SHP77 treated with DMSO at 0.1 percent for 48 hours (cell line): ENCODE measurements at regions not wholly inside any gene's neighbourhood (a gene's known extent, or its start where the extent isn't known, plus 50 kb on each side); places are given as distances from the start of the nearest gene placed in this dataset.
A peak's percentile ranks its signal among the peaks of the same experiment; 100 is the strongest.
"Not testable (repeated sequence)": the region's sequence is repeated elsewhere in the genome, so short reads cannot be mapped to it uniquely, and the experiment has no call there.

Experiments used
- DNase-seq: peaks from one replicate; lab custom pipeline; 2025; lab: John Stamatoyannopoulos, UW

GRCh38 chr17:77548967-77549366 lies 408.2 kb downstream of the SEC14L1 start:
- DNase-seq = no peak

DNA sequence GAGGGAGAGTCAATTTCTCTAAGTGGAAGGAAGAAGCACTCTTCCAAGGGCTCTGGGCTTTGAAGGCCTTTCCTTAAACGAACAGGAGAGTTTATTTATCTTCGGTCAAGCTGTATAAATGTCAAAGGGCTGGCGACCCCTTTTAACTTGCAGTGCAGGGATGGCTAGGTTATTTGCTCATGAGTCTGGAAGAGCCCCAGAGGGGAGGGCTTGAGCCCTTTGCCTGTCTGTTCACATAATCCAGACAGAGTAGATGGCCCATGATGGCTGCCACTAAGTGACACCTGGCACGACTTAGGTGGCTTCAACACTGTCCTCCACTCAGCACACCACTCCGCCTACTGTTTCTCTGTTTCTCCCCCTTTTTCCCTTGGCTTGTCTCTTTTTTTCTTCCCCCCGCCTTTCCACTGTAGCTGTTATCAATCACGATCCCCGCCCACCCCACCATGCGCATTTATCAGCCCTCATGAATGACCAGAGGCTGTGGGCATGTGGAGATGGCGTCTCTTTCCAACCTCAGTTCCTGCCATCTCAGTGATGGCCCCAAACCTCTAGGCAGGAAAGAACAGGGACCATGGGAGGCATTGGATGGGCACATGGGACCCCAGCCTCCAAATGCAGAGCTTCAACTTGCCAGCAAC lies 408.7 kb upstream of the TNRC6C start:
- DNase-seq = no peak

DNA sequence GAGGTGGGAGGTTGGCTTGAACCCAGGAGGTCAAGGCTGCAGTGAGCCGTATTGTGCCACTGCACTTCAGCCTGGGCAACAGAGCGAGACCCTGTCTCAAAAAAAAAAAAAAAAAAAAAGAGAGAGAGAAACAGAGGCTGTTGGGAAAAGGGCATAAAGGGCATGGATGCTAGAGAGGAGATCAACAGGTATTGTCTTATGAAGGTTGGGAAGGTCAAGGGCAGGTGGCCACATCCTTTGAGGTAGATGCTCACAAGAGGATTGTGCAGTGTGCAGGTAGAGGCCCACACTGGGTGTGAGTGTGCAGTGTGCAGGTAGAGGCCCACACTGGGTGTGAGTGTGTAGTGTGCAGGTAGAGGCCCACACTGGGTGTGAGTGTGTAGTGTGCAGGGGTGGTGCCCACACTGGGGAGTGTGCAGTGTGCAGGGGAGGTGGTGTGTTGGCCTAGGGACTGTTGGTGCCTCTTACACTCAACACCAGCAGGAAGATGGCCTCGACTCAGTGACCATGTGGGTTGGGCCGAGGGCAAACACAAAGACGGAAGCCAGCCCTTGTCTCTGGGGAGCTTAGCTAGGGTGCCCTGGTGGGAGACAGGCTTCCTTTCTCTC lies 404.9 kb upstream of the TNRC6C start:
- DNase-seq = no peak

DNA sequence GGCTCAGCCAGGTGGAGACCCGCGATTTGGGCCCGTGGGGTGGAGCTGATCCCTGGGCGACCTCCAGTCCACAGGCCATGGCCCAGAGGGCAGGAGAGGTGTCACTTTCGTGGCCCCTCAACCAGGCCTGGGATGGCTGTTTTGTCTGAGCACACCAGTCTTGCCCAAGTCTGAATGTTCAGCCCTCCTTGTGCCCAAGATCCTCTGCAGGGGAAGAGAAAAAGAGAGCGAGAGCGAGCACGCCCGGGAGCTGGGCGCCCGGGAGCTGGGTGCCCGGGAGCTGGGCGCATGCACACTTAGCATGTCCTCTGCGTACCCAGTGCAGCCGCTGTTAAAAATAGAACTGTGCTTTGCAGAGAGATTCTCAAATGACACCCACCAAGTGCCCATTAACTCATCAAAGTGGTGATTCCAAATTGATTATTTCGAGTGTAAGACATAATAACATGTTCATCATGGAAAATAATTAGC lies 403.3 kb upstream of the TNRC6C start:
- DNase-seq = no peak

DNA sequence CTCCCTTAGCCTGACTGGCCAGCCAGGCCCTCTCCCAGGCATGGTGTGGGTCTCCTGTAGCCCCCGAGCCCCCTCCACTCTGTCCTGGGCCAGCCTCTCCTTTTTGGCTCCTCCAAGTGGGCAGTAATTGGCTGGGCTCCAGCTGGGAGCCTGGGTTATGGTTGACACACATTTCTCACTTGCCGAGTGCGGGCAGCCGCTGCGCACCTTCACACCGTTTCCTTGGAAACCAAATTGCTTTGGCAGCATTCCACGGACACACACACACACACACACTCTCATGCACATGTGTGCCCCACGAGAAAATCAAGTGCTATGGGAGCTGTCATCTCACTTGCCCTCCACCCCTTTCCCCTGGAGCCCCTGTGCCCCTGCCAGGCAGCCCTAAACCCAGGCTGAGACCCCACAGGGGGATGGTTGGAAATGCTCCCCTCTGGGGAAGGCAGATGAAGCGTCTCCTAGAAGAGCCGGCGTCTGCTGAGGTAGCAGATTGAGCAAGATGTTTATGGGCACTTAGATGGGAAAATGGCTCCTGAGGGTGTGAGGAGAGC lies 402.7 kb upstream of the TNRC6C start:
- DNase-seq = peak; percentile 41

DNA sequence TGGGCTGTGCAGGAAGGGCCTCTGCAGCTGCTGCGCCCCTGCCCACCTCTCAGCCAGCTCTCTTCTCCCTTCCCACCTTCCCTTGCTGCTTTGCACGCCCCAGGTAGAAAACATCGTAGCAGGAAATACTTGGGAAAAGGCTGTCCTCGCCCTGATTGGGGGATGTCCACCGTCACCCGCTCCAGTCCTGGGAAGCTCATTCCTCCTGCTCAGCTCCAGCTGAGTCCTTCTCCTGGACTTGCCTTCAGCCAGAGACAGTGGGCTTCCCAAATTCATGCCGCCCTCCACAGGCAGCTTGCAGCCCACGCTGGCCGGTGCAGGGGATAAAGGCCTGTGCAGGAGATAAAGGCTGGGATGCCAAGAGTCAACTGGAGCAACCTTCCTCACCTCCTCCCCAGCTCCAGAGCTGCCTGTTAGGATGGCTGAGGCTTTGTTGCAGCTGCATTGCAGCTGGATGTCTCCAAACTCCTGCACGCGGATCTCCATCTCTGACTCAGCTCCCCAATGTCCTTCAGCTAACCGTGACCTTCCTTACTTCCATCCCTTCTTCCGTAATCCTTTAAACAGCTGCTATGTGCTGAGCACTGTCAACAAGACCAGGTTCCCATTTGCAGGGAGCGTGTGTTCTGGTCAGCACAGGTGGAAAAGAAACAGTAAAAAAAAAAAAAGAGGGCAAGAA lies 402.0 kb upstream of the TNRC6C start:
- no peak for DNase-seq

- no peak for DNase-seq
Measured at GRCh38 chr17:77558846-77559626, 399.5 kb upstream of the TNRC6C start.

GRCh38 chr17:77560381-77560780 lies 398.1 kb upstream of the TNRC6C start:
- DNase-seq = no peak

GRCh38 chr17:77560841-77561240 lies 397.7 kb upstream of the TNRC6C start:
- no peak for DNase-seq

DNA sequence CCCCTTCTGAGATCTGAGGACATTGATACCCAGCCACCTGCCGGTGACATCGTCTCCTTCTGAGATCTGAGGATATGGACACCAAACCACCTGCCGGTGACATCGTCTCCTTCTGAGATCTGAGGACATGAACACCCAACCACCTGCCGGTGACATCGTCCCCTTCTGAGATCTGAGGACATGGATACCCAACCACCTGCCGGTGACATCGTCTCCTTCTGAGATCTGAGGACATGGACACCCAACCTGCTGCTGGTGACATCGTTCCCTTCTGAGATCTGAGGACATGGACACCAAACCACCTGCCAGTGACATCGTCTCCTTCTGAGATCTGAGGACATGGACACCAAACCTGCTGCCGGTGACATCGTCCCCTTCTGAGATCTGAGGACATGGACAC lies 396.1 kb upstream of the TNRC6C start:
- DNase-seq = not testable (repeated sequence)

DNA sequence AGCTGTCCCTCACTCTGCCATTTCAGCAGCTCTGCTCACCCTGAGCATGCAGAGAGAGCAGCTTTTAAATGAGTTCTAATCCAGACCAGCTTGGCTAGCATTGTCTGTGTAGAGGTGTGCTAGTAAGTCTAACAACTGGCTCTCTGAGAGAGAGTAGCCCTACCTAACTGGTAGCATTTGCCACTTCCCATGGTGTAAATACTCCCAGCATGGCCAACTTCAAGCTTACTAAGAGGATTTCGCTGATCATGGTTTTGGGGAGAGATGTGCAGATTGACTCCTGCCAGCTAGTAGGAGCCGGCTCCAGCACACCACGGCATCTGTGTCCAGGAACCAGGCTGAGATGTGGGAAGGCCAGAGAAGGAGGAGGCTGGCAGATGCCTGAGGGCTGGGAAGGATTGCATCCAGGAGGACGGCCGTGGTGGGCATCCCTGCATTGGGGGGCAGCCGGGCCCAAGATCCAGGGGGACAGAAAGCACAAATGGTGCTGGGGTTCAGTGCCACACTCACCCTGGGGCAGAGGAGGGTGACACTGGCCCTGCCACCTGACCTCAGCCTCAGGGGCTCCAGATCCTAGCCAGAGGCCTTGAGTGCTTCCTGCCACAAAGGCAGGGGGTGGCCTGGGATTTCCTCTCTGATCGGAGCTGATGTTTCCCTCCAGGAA lies 394.9 kb upstream of the TNRC6C start:
- no peak for DNase-seq

DNA sequence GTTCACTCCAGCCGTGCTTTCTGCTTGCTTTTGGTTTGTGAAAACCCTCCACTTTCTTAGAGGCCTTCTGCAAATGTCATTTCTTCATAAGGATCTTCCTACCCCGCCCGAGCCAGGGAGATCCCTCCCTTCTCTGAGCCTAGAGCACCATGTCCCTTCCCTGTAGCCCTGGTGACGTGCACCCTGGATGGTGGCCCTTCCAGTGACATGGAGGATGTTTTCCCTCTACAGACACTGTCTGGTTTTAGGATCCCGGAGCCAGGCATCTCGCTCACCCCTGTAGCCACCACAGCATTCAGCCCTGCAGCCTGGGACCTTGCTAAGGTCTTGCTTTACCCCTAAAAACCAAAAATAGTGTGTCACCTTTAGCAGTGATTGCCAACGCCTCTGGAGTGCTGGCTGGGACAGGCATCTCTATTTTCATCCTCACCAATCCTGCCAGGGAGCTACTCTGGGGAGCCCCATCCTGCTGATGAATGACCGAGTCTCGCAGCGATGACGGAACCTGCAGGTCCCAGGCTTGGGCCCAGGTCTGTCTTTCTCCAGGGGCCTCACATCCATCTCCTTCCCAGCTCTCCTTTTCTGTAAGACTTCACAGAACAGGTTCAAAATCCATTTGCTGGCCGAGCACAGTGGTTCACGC lies 394.1 kb upstream of the TNRC6C start:
- DNase-seq = no peak

GRCh38 chr17:77565166-77565565 lies 393.3 kb upstream of the TNRC6C start:
- DNase-seq = no peak

- DNase-seq = no peak
Measured at GRCh38 chr17:77566151-77566550, 392.4 kb upstream of the TNRC6C start.

GRCh38 chr17:77566566-77567138 lies 391.9 kb upstream of the TNRC6C start:
- DNase-seq = no peak

- DNase-seq = no peak
Measured at GRCh38 chr17:77568540-77568939, 390.0 kb upstream of the TNRC6C start.

- DNase-seq = no peak
Measured at GRCh38 chr17:77569846-77570564, 388.5 kb upstream of the TNRC6C start.

GRCh38 chr17:77570565-77570898 lies 388.0 kb upstream of the TNRC6C start:
- DNase-seq = no peak

DNA sequence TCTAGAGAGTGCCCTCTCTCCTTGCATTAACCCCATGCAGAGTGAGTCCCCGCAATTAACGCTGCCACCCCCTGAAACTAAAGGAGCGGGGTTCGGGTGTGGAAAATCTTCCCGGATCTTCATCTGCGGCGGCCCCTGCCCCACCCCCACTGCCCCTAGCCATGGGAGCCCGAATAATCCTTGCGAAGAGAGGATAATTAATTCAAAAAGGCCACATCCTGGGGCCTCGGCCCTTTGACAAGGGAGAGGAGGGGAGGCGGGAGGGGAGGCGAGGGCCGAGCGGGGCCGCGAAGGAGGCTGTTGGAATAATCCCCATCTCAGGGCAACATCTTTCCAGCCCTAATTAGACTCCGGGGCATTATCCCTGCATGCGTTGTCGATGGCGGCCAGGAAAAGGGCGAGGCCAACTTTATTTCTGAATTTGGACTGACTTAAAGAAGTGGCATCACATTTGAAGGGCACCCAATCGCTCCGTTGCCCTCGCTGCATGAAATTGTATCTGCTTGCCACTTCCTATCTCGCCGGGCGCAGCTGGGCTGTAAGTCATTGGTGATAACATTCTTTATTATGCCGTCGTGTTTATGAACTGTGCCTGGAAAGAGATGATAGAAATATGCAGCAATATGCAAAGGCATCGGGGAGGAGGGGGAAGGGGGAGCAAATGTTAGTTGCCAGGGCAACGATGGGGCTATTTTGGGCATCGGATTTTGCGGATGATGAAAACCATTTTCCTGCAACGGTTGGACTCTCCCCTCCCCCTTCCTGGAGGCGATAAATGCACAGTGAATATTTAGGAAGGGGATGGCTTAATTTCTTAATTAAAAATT lies 387.1 kb upstream of the TNRC6C start:
- no peak for DNase-seq
